ENCODE measurements at regions not wholly inside any gene's neighbourhood (a gene's known extent, or its start where the extent isn't known, plus 50 kb on each side); places are given as distances from the start of the nearest gene placed in this dataset.
"Not testable (repeated sequence)": the region's sequence is repeated elsewhere in the genome, so short reads cannot be mapped to it uniquely, and the experiment has no call there.

GRCh38 chr12:46538976-46539375 lies 166.4 kb upstream of the SLC38A2 start:
- DNase-seq: no peak

GRCh38 chr12:46537387-46537955 lies 164.9 kb upstream of the SLC38A2 start:
- DNase-seq: no peak

- DNase-seq: not testable (repeated sequence)
Observed at GRCh38 chr12:46536316-46536715, 163.7 kb upstream of the SLC38A2 start.

GRCh38 chr12:46535907-46536306 lies 163.3 kb upstream of the SLC38A2 start:
- DNase-seq: no peak

- DNase-seq: no peak
Observed at GRCh38 chr12:46535376-46535775, 162.8 kb upstream of the SLC38A2 start.

- DNase-seq: no peak
Observed at GRCh38 chr12:46534327-46534840, 161.8 kb upstream of the SLC38A2 start.

GRCh38 chr12:46533723-46534122 lies 161.2 kb upstream of the SLC38A2 start:
- DNase-seq: no peak

- no peak for DNase-seq
Observed at GRCh38 chr12:46531804-46532203, 159.2 kb upstream of the SLC38A2 start.

GRCh38 chr12:46531059-46531785 lies 158.6 kb upstream of the SLC38A2 start:
- DNase-seq: no peak

GRCh38 chr12:46530373-46531056 lies 157.9 kb upstream of the SLC38A2 start:
- DNase-seq: no peak

- no peak for DNase-seq
Observed at GRCh38 chr12:46526233-46526632, 153.7 kb upstream of the SLC38A2 start.

GRCh38 chr12:46524778-46525177 lies 152.2 kb upstream of the SLC38A2 start:
- no peak for DNase-seq

GRCh38 chr12:46523863-46524770 lies 151.5 kb upstream of the SLC38A2 start:
- DNase-seq: peak; percentile 84

- DNase-seq: no peak
Observed at GRCh38 chr12:46523446-46523845, 150.9 kb upstream of the SLC38A2 start.

GRCh38 chr12:46522071-46522470 lies 149.5 kb upstream of the SLC38A2 start:
- DNase-seq: no peak

- no peak for DNase-seq
Observed at GRCh38 chr12:46521145-46521544, 148.6 kb upstream of the SLC38A2 start.

- DNase-seq: no peak
Observed at GRCh38 chr12:46519407-46519806, 146.8 kb upstream of the SLC38A2 start.

- no peak for DNase-seq
Observed at GRCh38 chr12:46518729-46519128, 146.2 kb upstream of the SLC38A2 start.

- no peak for DNase-seq
Observed at GRCh38 chr12:46518169-46518568, 145.6 kb upstream of the SLC38A2 start.

GRCh38 chr12:46517579-46517962 lies 145.0 kb upstream of the SLC38A2 start:
- DNase-seq: peak; percentile 16

- DNase-seq: peak; percentile 80
Observed at GRCh38 chr12:46516933-46517578, 144.5 kb upstream of the SLC38A2 start.

- no peak for DNase-seq
Observed at GRCh38 chr12:46516238-46516932, 143.8 kb upstream of the SLC38A2 start.

All from activated CD4-positive, alpha-beta T cell treated with anti-CD3 and anti-CD28 coated beads, Interleukin-10, Interleukin-2, amounts not matched to agents 100 ng/mL and 50 ng/mL, durations not matched to agents 16 hours and 8 hours (primary cell).